ENCODE measurements at regions not wholly inside any gene's neighbourhood (a gene's known extent, or its start where the extent isn't known, plus 50 kb on each side); places are given as distances from the start of the nearest gene placed in this dataset.

DNA sequence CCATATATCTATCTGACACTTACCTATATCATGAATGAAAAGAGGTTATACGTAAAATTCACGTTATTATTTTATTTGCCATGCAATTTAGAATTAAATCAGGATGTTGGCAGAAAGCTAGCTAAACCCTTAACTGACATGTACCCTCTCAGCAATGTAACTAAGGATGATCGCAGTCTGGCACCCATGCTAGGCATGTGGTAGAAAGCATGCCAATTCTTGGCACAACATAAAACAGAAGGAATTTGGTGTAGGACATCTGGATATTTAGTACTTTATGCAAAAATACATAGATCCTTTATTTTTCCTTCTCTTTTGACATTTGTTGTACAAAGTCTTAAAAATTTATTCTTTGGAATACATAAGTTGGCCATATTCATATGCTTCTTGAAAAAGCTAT lies 436.8 kb upstream of the FAT1 start:
- no peak overlapping the region for H3K27ac ChIP-seq (ENCODE audit: insufficient read depth in 1 of 2, low read depth in 1 of 2, low read length in 2 of 2, poor library complexity in 1 of 2, severe bottlenecking in 2 of 2)
- 90% methylated on average over 2 of the region's 3 CpGs for WGBS (ENCODE audit: insufficient coverage)
- DNase-seq: no peak
- H3K36me3 ChIP-seq (ENCODE audit: control insufficient read depth in 4 of 4, insufficient read depth in 4 of 4, low read length in 3 of 4): no peaks in the 10 kb centered on the region
- H3K4me3 ChIP-seq (ENCODE audit: control insufficient read depth in 1 of 7, extremely low read depth in 1 of 7, insufficient read depth in 4 of 7, low read depth in 2 of 7, low read length in 6 of 7): no peak overlapping the region
- H3K27me3 ChIP-seq (replicated peaks in 2 of 5; ENCODE audit: control insufficient read depth in 4 of 5, insufficient read depth in 5 of 5, low read length in 4 of 5): no peaks in the 10 kb centered on the region
- H3K9me3 ChIP-seq (ENCODE audit: control extremely low read depth in 1 of 5, control insufficient read depth in 4 of 5, insufficient read depth in 2 of 5, low read depth in 1 of 5, low read length in 4 of 5): no peaks in the 10 kb centered on the region
- H3K4me1 ChIP-seq (ENCODE audit: control extremely low read depth in 1 of 4, control insufficient read depth in 4 of 4, insufficient read depth in 4 of 4, low read length in 3 of 4): no peaks in the 10 kb centered on the region
- POLR2A ChIA-PET: no interaction called here
- CTCF ChIA-PET: no interaction called here

- H3K27me3 ChIP-seq (replicated peaks in 2 of 5; ENCODE audit: control insufficient read depth in 4 of 5, insufficient read depth in 5 of 5, low read length in 4 of 5): no peaks in the 10 kb centered on the region
- H3K4me3 ChIP-seq (ENCODE audit: control insufficient read depth in 1 of 7, extremely low read depth in 1 of 7, insufficient read depth in 4 of 7, low read depth in 2 of 7, low read length in 6 of 7): no peak overlapping the region
- no peaks in the 10 kb centered on the region for H3K4me1 ChIP-seq (ENCODE audit: control extremely low read depth in 1 of 4, control insufficient read depth in 4 of 4, insufficient read depth in 4 of 4, low read length in 3 of 4)
- H3K9me3 ChIP-seq (ENCODE audit: control extremely low read depth in 1 of 5, control insufficient read depth in 4 of 5, insufficient read depth in 2 of 5, low read depth in 1 of 5, low read length in 4 of 5): no peaks in the 10 kb centered on the region
- ChIA-PET POLR2A (no interaction called here), CTCF (no interaction called here)
- 92% methylated on average over 2 of the region's 7 CpGs for WGBS (ENCODE audit: insufficient coverage)
- DNase-seq: no peak
- H3K36me3 ChIP-seq (ENCODE audit: control insufficient read depth in 4 of 4, insufficient read depth in 4 of 4, low read length in 3 of 4): no peaks in the 10 kb centered on the region
- H3K27ac ChIP-seq (ENCODE audit: insufficient read depth in 1 of 2, low read depth in 1 of 2, low read length in 2 of 2, poor library complexity in 1 of 2, severe bottlenecking in 2 of 2): no peak overlapping the region
Observed at GRCh38 chr4:187166886-187167512, 443.3 kb upstream of the FAT1 start.

DNA sequence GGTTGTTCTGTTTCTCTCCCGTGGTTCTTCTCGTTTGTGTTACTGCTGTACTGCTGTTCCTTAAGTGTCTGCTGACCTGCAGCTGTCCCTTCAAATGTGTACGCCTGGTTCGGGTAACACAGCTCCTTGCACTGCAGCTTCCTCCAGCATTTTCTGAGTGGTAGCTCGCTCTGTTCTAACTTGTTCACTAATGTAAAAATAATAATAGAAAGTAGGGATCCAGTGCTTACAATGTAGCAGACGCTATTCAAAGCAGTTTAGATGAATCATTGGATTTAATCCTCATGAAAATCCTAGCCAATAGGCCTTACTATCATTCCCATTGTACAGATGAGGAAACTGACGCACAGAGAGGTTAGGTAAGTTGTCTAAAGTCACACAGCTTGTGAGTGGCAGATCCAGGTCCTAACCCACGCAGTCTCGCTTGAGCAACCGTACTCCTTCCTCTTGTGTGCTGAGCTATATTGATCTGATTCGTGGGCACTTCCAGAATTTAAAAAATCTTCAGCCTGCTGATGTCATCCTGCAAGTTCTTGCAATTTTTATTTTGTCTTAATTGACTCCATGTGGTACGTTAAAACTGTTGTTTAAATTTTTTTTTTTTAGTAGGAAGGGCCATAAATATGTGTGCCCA lies 448.2 kb upstream of the FAT1 start:
- CTCF ChIA-PET: no interaction called here
- WGBS (ENCODE audit: insufficient coverage): 70% methylated on average over 12 of the region's 12 CpGs
- Histone ChIP-seq H3K27me3 (replicated peaks in 2 of 5; ENCODE audit: control insufficient read depth in 4 of 5, insufficient read depth in 5 of 5, low read length in 4 of 5) (no peaks in the 10 kb centered on the region), H3K4me3 (ENCODE audit: control insufficient read depth in 1 of 7, extremely low read depth in 1 of 7, insufficient read depth in 4 of 7, low read depth in 2 of 7, low read length in 6 of 7) (no peak overlapping the region), H3K27ac (ENCODE audit: insufficient read depth in 1 of 2, low read depth in 1 of 2, low read length in 2 of 2, poor library complexity in 1 of 2, severe bottlenecking in 2 of 2) (no peak overlapping the region), H3K36me3 (ENCODE audit: control insufficient read depth in 4 of 4, insufficient read depth in 4 of 4, low read length in 3 of 4) (no peaks in the 10 kb centered on the region), H3K4me1 (ENCODE audit: control extremely low read depth in 1 of 4, control insufficient read depth in 4 of 4, insufficient read depth in 4 of 4, low read length in 3 of 4) (no peaks in the 10 kb centered on the region), H3K9me3 (ENCODE audit: control extremely low read depth in 1 of 5, control insufficient read depth in 4 of 5, insufficient read depth in 2 of 5, low read depth in 1 of 5, low read length in 4 of 5) (no peaks in the 10 kb centered on the region)
- POLR2A ChIA-PET: no interaction called here
- DNase-seq: no peak

DNA sequence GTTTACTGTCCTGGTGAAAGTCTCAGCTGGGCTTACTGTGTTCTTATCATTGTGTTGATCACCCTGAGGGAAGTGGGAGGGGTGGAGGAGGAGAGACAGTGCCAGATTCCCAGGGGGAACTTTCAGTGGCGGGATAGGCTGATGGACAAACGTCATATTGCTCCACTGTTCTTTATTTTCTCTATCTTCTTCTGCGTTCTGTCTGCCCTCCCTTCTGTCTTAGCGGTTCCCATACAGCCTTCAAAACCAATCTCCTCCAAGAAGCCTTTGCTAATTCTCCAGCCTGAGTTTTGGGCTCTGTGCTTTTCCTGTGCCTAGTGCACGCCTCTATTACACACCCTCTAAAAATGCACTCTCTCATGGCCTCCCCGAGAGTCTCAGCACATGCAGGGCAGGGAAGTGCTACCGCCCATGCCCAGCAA lies 448.7 kb upstream of the FAT1 start:
- H3K36me3 ChIP-seq (ENCODE audit: control insufficient read depth in 4 of 4, insufficient read depth in 4 of 4, low read length in 3 of 4): no peaks in the 10 kb centered on the region
- H3K27ac ChIP-seq (ENCODE audit: insufficient read depth in 1 of 2, low read depth in 1 of 2, low read length in 2 of 2, poor library complexity in 1 of 2, severe bottlenecking in 2 of 2): no peak overlapping the region
- no peaks in the 10 kb centered on the region for H3K9me3 ChIP-seq (ENCODE audit: control extremely low read depth in 1 of 5, control insufficient read depth in 4 of 5, insufficient read depth in 2 of 5, low read depth in 1 of 5, low read length in 4 of 5)
- H3K4me3 ChIP-seq (ENCODE audit: control insufficient read depth in 1 of 7, extremely low read depth in 1 of 7, insufficient read depth in 4 of 7, low read depth in 2 of 7, low read length in 6 of 7): no peak overlapping the region
- 72% methylated on average over 7 of the region's 7 CpGs for WGBS (ENCODE audit: insufficient coverage)
- ChIA-PET POLR2A (no interaction called here), CTCF (no interaction called here)
- DNase-seq: no peak
- H3K27me3 ChIP-seq (replicated peaks in 2 of 5; ENCODE audit: control insufficient read depth in 4 of 5, insufficient read depth in 5 of 5, low read length in 4 of 5): no peaks in the 10 kb centered on the region
- H3K4me1 ChIP-seq (ENCODE audit: control extremely low read depth in 1 of 4, control insufficient read depth in 4 of 4, insufficient read depth in 4 of 4, low read length in 3 of 4): no peaks in the 10 kb centered on the region

DNA sequence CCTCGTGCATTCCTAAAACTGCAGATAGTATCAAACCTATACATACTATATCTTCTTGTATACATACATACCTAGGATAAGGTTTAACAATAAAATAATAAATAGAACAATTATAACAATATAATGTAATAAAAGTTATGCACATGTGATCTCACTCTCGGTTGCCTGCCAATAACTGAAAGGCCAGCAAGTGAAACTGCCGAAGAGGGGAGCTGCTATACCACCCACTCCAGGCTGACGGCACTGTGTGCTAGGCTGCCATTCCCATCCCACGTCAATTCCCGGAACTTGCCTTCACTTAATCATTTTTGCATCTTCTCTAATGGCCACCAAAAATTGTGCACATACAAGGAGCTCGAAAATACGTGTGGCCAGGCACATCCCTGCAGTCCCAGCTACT lies 451.1 kb upstream of the FAT1 start:
- Histone ChIP-seq H3K4me1 (ENCODE audit: control extremely low read depth in 1 of 4, control insufficient read depth in 4 of 4, insufficient read depth in 4 of 4, low read length in 3 of 4) (no peaks in the 10 kb centered on the region), H3K27ac (ENCODE audit: insufficient read depth in 1 of 2, low read depth in 1 of 2, low read length in 2 of 2, poor library complexity in 1 of 2, severe bottlenecking in 2 of 2) (no peak overlapping the region), H3K4me3 (ENCODE audit: control insufficient read depth in 1 of 7, extremely low read depth in 1 of 7, insufficient read depth in 4 of 7, low read depth in 2 of 7, low read length in 6 of 7) (no peak overlapping the region), H3K27me3 (replicated peaks in 2 of 5; ENCODE audit: control insufficient read depth in 4 of 5, insufficient read depth in 5 of 5, low read length in 4 of 5) (no peaks in the 10 kb centered on the region), H3K9me3 (ENCODE audit: control extremely low read depth in 1 of 5, control insufficient read depth in 4 of 5, insufficient read depth in 2 of 5, low read depth in 1 of 5, low read length in 4 of 5) (no peaks in the 10 kb centered on the region), H3K36me3 (ENCODE audit: control insufficient read depth in 4 of 4, insufficient read depth in 4 of 4, low read length in 3 of 4) (no peaks in the 10 kb centered on the region)
- POLR2A ChIA-PET: no interaction called here
- CTCF ChIA-PET: no interaction called here
- WGBS (ENCODE audit: insufficient coverage): 87% methylated on average over 7 of the region's 8 CpGs
- DNase-seq: no peak

DNA sequence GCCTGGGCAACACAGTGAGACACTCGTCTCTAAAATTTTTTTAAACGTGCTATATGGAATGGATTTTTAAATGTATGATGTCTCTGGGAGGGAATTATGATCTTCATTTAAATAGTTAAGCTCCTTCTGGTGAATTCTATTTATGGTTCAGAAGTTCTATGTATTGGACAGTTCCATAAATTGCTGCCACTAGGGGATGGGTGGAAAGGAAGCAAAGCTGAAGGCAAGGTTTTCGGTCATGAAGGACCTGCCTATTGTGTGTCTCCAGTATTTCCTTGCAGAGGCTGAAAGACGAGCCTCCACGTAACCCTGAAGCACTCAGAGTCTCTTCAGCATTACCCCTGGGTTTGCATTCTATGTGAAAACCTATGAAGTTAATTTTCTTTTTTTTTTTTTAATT lies 451.5 kb upstream of the FAT1 start:
- Histone ChIP-seq H3K27ac (ENCODE audit: insufficient read depth in 1 of 2, low read depth in 1 of 2, low read length in 2 of 2, poor library complexity in 1 of 2, severe bottlenecking in 2 of 2) (no peak overlapping the region), H3K4me1 (ENCODE audit: control extremely low read depth in 1 of 4, control insufficient read depth in 4 of 4, insufficient read depth in 4 of 4, low read length in 3 of 4) (no peaks in the 10 kb centered on the region), H3K36me3 (ENCODE audit: control insufficient read depth in 4 of 4, insufficient read depth in 4 of 4, low read length in 3 of 4) (no peaks in the 10 kb centered on the region), H3K4me3 (ENCODE audit: control insufficient read depth in 1 of 7, extremely low read depth in 1 of 7, insufficient read depth in 4 of 7, low read depth in 2 of 7, low read length in 6 of 7) (no peak overlapping the region), H3K9me3 (ENCODE audit: control extremely low read depth in 1 of 5, control insufficient read depth in 4 of 5, insufficient read depth in 2 of 5, low read depth in 1 of 5, low read length in 4 of 5) (no peaks in the 10 kb centered on the region), H3K27me3 (replicated peaks in 2 of 5; ENCODE audit: control insufficient read depth in 4 of 5, insufficient read depth in 5 of 5, low read length in 4 of 5) (no peaks in the 10 kb centered on the region)
- ChIA-PET CTCF (no interaction called here), POLR2A (no interaction called here)
- WGBS (ENCODE audit: insufficient coverage): 89% methylated on average over 1 of the region's 5 CpGs
- DNase-seq: no peak

DNA sequence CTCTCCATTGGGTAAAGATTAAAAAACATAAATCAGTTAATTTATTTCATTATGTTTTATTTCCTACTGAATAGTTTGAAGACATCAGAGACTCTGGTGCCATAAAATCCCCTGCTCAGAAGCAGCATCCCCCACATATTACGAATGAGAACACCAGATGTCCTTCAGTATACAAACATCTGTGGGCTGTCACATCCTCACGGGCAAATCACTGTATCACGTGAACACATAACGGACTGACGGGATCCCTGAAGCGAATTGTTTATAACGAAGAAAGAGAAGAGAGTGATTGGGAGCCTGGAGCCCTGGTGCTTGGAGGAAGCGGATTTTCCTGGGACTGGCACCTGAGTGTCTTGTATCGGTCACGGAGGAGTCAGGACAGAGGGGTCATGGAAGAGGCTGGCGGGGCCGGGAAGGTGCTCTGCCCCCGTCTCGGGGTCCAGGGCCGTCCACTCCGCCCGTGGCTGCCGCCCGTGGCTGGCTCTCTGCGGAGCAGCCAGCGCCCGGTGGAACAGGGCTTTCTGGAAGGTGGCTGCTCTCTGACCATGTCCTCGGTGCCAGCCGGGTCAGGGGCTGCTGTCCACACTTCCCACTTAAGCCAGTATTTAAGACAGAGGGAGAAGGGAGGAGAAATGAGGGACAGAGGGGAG lies 452.7 kb upstream of the FAT1 start:
- no peaks in the 10 kb centered on the region for H3K27me3 ChIP-seq (replicated peaks in 2 of 5; ENCODE audit: control insufficient read depth in 4 of 5, insufficient read depth in 5 of 5, low read length in 4 of 5)
- H3K9me3 ChIP-seq (ENCODE audit: control extremely low read depth in 1 of 5, control insufficient read depth in 4 of 5, insufficient read depth in 2 of 5, low read depth in 1 of 5, low read length in 4 of 5): no peaks in the 10 kb centered on the region
- ChIA-PET CTCF (no interaction called here), POLR2A (no interaction called here)
- no peak overlapping the region for H3K27ac ChIP-seq (ENCODE audit: insufficient read depth in 1 of 2, low read depth in 1 of 2, low read length in 2 of 2, poor library complexity in 1 of 2, severe bottlenecking in 2 of 2)
- WGBS (ENCODE audit: insufficient coverage): 92% methylated on average over 17 of the region's 24 CpGs
- no peaks in the 10 kb centered on the region for H3K36me3 ChIP-seq (ENCODE audit: control insufficient read depth in 4 of 4, insufficient read depth in 4 of 4, low read length in 3 of 4)
- no peak for DNase-seq
- no peak overlapping the region for H3K4me3 ChIP-seq (ENCODE audit: control insufficient read depth in 1 of 7, extremely low read depth in 1 of 7, insufficient read depth in 4 of 7, low read depth in 2 of 7, low read length in 6 of 7)
- H3K4me1 ChIP-seq (ENCODE audit: control extremely low read depth in 1 of 4, control insufficient read depth in 4 of 4, insufficient read depth in 4 of 4, low read length in 3 of 4): no peaks in the 10 kb centered on the region
